Ishikawa (cell line): ENCODE measurements at regions not wholly inside any gene's neighbourhood (a gene's known extent, or its start where the extent isn't known, plus 50 kb on each side); places are given as distances from the start of the nearest gene placed in this dataset.

ENCODE experiments used
- CEBPB ChIP-seq: IDR thresholded peaks from 2 replicates; pipeline ENCODE4 v1.6.1; 2012
- CREB1 ChIP-seq: IDR thresholded peaks from 2 replicates; pipeline ENCODE4 v1.6.1; 2012; ENCODE audit warnings: low read depth
- EGR1 ChIP-seq: IDR thresholded peaks from 2 replicates; pipeline ENCODE4 v1.6.1; 2012
- EP300 ChIP-seq: IDR thresholded peaks from 2 replicates; pipeline ENCODE4 v1.6.1; 2012; ENCODE audit warnings: borderline replicate concordance
- FOXM1 ChIP-seq: IDR thresholded peaks from 2 replicates; pipeline ENCODE4 v1.6.1; 2012; ENCODE audit warnings: low read depth, borderline replicate concordance
- NFIC ChIP-seq: IDR thresholded peaks from 2 replicates; pipeline ENCODE4 v1.6.1; 2012
- RAD21 ChIP-seq: IDR thresholded peaks from 2 replicates; pipeline ENCODE4 v1.6.1; 2012; ENCODE audit warnings: low read depth
- TAF1 ChIP-seq: IDR thresholded peaks from 2 replicates; pipeline ENCODE4 v1.6.1; 2012; ENCODE audit warnings: low read depth, mild to moderate bottlenecking
- TCF12 ChIP-seq: IDR thresholded peaks from 2 replicates; pipeline ENCODE4 v1.6.1; 2012; ENCODE audit warnings: low read depth
- TEAD4 ChIP-seq: IDR thresholded peaks from 2 replicates; pipeline ENCODE4 v1.6.1; 2012
- YY1 ChIP-seq: IDR thresholded peaks from 2 replicates; pipeline ENCODE4 v1.6.1; 2012; ENCODE audit warnings: low read depth
- ZBTB7A ChIP-seq: IDR thresholded peaks from 2 replicates; pipeline ENCODE4 v1.6.1; 2012; ENCODE audit warnings: low read depth
- TF ChIP-seq, protein P1 (sequence below): IDR thresholded peaks from 2 replicates; pipeline ENCODE4 v1.6.1; 2012
- TF ChIP-seq, protein P2 (sequence below): IDR thresholded peaks from 2 replicates; pipeline ENCODE4 v1.6.1; 2012; ENCODE audit warnings: low read depth, mild to moderate bottlenecking
- TF ChIP-seq, protein P3 (sequence below): IDR thresholded peaks from 2 replicates; pipeline ENCODE4 v1.6.1; 2012

DNA sequence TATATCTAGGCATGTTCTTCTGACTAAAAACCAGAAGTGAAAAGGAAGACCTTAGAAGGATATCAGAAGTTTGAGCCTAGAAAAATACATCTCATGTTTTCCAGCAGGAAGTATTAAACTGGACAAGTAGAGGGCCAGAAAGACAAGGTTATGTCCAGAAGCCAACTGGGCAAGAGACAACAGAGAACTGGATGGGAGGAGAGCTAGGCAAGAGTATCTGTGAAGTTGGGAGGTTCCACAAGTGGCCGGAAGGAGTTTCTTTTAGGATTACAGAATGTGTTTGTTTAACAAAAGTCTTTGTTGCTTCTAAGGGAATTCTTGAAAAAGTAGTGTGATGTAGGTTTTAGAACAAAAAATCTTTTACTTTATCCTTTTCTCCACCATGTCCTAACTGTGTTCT, 86.4 kb downstream of the CYP26A1 start:
- no peak for TF ChIP-seq YY1
- TF ChIP-seq, protein P1, sequence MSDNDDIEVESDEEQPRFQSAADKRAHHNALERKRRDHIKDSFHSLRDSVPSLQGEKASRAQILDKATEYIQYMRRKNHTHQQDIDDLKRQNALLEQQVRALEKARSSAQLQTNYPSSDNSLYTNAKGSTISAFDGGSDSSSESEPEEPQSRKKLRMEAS = no peak

DNA sequence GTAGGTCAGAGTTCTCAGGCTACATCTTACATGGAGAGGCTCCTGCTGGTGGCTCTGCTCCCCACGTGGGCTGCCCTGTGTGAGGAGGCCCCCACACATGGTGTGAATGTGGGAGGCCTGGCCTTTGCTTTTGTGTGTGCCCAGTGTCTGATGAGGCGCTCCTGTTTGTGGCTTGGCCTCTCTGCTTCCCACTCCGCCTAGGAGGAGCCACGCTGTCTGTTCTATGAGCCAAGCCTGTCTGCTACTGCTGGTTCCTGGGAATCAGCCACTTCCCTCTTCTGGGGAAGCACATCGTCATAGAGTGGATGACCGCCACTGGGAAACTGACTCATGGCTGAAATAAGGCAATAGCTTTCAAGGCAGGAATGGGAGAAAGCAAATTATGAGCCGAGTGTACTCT, 87.1 kb downstream of the CYP26A1 start:
- TF ChIP-seq, protein P1 = no peak
- TF ChIP-seq, protein P2, sequence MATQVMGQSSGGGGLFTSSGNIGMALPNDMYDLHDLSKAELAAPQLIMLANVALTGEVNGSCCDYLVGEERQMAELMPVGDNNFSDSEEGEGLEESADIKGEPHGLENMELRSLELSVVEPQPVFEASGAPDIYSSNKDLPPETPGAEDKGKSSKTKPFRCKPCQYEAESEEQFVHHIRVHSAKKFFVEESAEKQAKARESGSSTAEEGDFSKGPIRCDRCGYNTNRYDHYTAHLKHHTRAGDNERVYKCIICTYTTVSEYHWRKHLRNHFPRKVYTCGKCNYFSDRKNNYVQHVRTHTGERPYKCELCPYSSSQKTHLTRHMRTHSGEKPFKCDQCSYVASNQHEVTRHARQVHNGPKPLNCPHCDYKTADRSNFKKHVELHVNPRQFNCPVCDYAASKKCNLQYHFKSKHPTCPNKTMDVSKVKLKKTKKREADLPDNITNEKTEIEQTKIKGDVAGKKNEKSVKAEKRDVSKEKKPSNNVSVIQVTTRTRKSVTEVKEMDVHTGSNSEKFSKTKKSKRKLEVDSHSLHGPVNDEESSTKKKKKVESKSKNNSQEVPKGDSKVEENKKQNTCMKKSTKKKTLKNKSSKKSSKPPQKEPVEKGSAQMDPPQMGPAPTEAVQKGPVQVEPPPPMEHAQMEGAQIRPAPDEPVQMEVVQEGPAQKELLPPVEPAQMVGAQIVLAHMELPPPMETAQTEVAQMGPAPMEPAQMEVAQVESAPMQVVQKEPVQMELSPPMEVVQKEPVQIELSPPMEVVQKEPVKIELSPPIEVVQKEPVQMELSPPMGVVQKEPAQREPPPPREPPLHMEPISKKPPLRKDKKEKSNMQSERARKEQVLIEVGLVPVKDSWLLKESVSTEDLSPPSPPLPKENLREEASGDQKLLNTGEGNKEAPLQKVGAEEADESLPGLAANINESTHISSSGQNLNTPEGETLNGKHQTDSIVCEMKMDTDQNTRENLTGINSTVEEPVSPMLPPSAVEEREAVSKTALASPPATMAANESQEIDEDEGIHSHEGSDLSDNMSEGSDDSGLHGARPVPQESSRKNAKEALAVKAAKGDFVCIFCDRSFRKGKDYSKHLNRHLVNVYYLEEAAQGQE = no peak
- TF ChIP-seq, protein P3, sequence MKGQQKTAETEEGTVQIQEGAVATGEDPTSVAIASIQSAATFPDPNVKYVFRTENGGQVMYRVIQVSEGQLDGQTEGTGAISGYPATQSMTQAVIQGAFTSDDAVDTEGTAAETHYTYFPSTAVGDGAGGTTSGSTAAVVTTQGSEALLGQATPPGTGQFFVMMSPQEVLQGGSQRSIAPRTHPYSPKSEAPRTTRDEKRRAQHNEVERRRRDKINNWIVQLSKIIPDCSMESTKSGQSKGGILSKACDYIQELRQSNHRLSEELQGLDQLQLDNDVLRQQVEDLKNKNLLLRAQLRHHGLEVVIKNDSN = no peak
- TF ChIP-seq ZBTB7A (no peak), EP300 (no peak)

DNA sequence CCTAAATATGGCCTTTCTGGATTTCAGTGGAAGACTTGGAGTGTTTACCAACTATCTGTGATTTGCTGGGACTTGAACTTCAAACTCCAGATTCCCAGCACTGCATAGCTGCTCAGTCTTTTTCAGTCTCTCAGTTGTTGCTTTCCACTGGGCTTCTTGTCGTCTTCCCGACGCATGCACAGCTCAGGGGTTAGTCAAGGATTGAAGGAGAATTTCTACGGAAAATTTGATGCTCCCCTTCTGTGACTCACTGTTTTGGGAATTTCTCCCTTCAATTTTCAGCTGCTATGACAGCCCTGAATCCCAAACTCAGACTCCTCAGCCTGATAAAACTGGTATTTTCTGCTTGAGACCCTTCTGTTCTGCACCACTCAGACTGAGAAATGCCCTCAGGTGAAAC, 91.7 kb downstream of the CYP26A1 start:
- TF ChIP-seq ZBTB7A = no peak
- TF ChIP-seq FOXM1 = no peak
- TF ChIP-seq TCF12 = no peak
- no peak for TF ChIP-seq CEBPB
- TF ChIP-seq, protein P2 = no peak
- TF ChIP-seq, protein P1 = no peak
- no peak for TF ChIP-seq TEAD4
- TF ChIP-seq EGR1 = no peak
- TF ChIP-seq EP300 = no peak
- TF ChIP-seq YY1 = no peak

DNA sequence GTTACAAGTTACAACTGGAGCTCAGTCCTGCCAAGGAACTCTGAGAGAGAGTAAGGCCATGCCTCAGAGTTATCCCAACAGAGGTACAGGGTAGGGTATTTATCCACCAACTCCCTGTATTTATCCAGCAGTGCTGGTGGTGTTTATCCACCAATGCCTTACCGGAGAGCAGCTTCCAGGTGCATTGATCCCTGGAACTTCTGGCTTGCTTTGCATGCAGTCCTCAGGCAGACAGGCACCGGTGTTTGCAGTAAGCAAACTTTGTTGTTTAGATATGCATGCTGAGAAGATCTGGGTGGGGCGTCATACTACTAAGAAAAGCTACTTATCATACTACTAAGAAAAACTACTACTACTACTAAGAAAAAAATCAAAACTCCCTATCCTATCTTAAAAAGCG, 92.4 kb downstream of the CYP26A1 start:
- TF ChIP-seq EP300 (no peak), CREB1 (no peak), TCF12 (no peak), CEBPB (no peak), YY1 (no peak), TAF1 (no peak), EGR1 (no peak), TEAD4 (no peak), NFIC (no peak), ZBTB7A (no peak), RAD21 (no peak)
- TF ChIP-seq, protein P1 = no peak
- TF ChIP-seq, protein P2 = no peak
- TF ChIP-seq, protein P3 = no peak

DNA sequence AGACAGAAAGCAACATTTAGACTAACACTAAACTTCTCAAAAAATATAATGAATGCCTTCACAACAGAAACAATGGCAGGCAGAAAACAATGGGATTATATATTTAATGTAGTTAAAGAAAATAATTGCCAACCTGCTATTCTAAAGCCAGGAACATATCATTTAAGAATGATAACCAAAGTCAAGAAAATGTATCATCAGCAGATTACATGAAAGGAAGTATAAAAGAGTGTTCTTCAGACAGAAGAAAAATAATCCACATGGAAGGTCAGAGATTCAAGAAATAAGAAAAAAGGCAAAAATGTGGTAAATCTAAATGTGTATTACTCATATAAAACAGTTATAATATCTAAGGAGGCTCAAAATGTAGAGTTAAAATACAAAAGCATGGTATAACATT, 98.1 kb downstream of the CYP26A1 start:
- no peak for TF ChIP-seq CEBPB
- TF ChIP-seq, protein P1 = no peak
- TF ChIP-seq TAF1 = no peak
- no peak for TF ChIP-seq RAD21
- TF ChIP-seq, protein P3 = no peak
